OCI-LY3 (cell line): ENCODE measurements at regions not wholly inside any gene's neighbourhood (a gene's known extent, or its start where the extent isn't known, plus 50 kb on each side); places are given as distances from the start of the nearest gene placed in this dataset.

ENCODE experiments used
- H2AFZ ChIP-seq: fragments of 200-600, 300-600 bp; shearing (Covaris generic); 2 replicates; pipeline ENCODE4 v1.6.0; 2014; ENCODE audit warnings: antibody characterized with exemption, low read depth, low read length
- H3K27ac ChIP-seq: fragments of 200-600, 300-600 bp; sonication (generic); 2 replicates; pipeline ENCODE4 v1.5.1; 2014; ENCODE audit warnings: mild to moderate bottlenecking, low read length, moderate library complexity, mixed read lengths
- H3K27me3 ChIP-seq: fragments of 200-600, 300-600 bp; sonication (generic); 2 replicates; pipeline ENCODE4 v1.6.1; 2014; ENCODE audit warnings: low read depth, low read length, mixed read lengths
- H3K36me3 ChIP-seq: fragments of 200-600, 300-600 bp; sonication (generic); replicated peaks from 2 replicates; pipeline ENCODE3; 2014; ENCODE audit warnings: low read depth, low read length, mixed read lengths
- H3K4me1 ChIP-seq: fragments of 300-600, 200-600 bp; sonication (generic); 2 replicates; pipeline ENCODE4 v1.6.1; 2014; ENCODE audit warnings: low read length, mixed read lengths
- H3K4me2 ChIP-seq: fragments of 200-600, 300-600 bp; sonication (generic); 2 replicates; pipeline ENCODE4 v1.6.1; 2014; ENCODE audit warnings: low read length, mixed read lengths
- H3K4me3 ChIP-seq: fragments of 300-600, 200-600 bp; sonication (generic); 2 replicates; pipeline ENCODE4 v1.5.1; 2014; ENCODE audit warnings: antibody characterized with exemption, mild to moderate bottlenecking, low read length, moderate library complexity
- H3K79me2 ChIP-seq: fragments of 300-600, 200-600 bp; shearing (Covaris generic); 2 replicates; pipeline ENCODE4 v1.6.1; 2014; ENCODE audit warnings: mild to moderate bottlenecking, low read length, mixed read lengths
- H3K9ac ChIP-seq: fragments of 300-600, 200-600 bp; shearing (Covaris generic); 2 replicates; pipeline ENCODE4 v1.6.0; 2014; ENCODE audit warnings: mild to moderate bottlenecking, low read length, moderate library complexity
- H3K9me3 ChIP-seq: fragments of 200-600, 300-600 bp; shearing (Covaris generic); 2 replicates; pipeline ENCODE4 v1.6.1; 2014; ENCODE audit warnings: low read length, mixed read lengths; ENCODE audit not compliant: insufficient read depth
- H4K20me1 ChIP-seq: fragments of 200-600, 300-600 bp; sonication (generic); 2 replicates; pipeline ENCODE4 v1.6.1; 2016; ENCODE audit warnings: low read length, mixed read lengths; ENCODE audit not compliant: insufficient read depth
- EZH2phosphoT487 ChIP-seq: fragments of 200-600 bp; shearing (Covaris generic); IDR thresholded peaks from 2 replicates; pipeline ENCODE4 v1.6.1; 2018; ENCODE audit warnings: antibody characterized with exemption, mixed run types, low read depth
- TF ChIP-seq, protein P1 (sequence below): fragments of 200-600, 300-600 bp; sonication (generic); IDR thresholded peaks from 2 replicates; pipeline ENCODE4 v1.5.1; 2014; ENCODE audit warnings: antibody characterized with exemption, low read length, low read depth

DNA sequence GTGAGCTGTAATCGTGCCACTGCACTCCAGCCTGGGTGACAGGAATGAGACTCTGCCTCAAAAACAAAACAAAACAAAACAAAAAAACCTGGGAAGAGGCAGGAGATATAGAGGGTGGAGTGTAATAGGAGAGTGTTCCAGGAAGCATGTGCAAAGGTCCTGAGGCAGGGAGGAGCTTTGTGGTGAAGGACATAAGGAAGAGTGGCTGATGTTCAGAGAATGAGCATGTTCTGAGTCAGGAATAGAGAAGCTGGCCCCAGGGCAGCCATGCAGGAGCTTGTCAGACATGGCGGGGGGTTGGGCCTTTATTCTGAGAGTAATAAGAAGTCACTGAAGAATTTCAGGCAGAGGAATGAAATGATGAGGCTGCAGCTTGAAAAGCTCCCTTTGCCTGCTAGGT is 337.0 kb downstream of the CDH26 start:
- no peak for TF ChIP-seq EZH2phosphoT487
- TF ChIP-seq, protein P1, sequence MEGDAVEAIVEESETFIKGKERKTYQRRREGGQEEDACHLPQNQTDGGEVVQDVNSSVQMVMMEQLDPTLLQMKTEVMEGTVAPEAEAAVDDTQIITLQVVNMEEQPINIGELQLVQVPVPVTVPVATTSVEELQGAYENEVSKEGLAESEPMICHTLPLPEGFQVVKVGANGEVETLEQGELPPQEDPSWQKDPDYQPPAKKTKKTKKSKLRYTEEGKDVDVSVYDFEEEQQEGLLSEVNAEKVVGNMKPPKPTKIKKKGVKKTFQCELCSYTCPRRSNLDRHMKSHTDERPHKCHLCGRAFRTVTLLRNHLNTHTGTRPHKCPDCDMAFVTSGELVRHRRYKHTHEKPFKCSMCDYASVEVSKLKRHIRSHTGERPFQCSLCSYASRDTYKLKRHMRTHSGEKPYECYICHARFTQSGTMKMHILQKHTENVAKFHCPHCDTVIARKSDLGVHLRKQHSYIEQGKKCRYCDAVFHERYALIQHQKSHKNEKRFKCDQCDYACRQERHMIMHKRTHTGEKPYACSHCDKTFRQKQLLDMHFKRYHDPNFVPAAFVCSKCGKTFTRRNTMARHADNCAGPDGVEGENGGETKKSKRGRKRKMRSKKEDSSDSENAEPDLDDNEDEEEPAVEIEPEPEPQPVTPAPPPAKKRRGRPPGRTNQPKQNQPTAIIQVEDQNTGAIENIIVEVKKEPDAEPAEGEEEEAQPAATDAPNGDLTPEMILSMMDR = no peak
- Histone ChIP-seq H4K20me1 (no peaks in the 10 kb centered on the region; the same call in 1 of the 2 replicates), H3K9ac (no peak overlapping the region), H3K4me1 (no peaks in the 10 kb centered on the region; the same call in 1 of the 2 replicates), H3K9me3 (0 out of 2 replicates have a peak, but pooled peaks cover 18% of the 10 kb centered on the region), H3K79me2 (no peaks in the 10 kb centered on the region), H3K4me3 (no peak overlapping the region), H3K36me3 (no peaks in the 10 kb centered on the region), H3K4me2 (no peak overlapping the region), H3K27ac (no peak overlapping the region), H3K27me3 (no peaks in the 10 kb centered on the region), H2AFZ (no peak overlapping the region)

DNA sequence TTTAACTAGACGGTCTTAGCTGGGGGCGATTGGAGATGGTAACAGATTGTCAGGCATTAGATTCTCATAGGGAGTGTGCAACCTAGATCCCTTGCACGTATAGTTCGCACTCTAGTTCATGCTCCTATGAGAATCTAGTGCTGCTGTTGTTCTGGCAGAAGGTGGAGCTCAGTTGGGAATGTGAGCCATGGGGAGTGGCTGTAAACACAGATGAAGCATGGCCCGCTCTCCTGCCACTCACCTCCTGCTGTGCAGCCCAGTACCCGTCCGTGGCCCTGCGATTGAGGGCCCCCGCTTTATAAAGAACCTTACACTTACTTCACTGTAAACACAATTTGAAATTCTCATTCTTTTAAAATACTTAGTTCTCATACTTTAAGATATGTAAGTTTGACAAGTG is 339.4 kb downstream of the CDH26 start:
- Histone ChIP-seq H3K4me1 (no peaks in the 10 kb centered on the region), H2AFZ (no peak overlapping the region), H3K9ac (no peak overlapping the region), H3K4me3 (no peak overlapping the region), H3K9me3 (0 out of 2 replicates have a peak, but pooled peaks cover 5% of the 10 kb centered on the region), H3K27me3 (no peaks in the 10 kb centered on the region), H3K79me2 (no peaks in the 10 kb centered on the region), H3K27ac (no peak overlapping the region), H3K4me2 (no peak overlapping the region), H4K20me1 (no peaks in the 10 kb centered on the region; the same call in 1 of the 2 replicates), H3K36me3 (no peaks in the 10 kb centered on the region)
- TF ChIP-seq EZH2phosphoT487 = no peak
- TF ChIP-seq, protein P1 = no peak

DNA sequence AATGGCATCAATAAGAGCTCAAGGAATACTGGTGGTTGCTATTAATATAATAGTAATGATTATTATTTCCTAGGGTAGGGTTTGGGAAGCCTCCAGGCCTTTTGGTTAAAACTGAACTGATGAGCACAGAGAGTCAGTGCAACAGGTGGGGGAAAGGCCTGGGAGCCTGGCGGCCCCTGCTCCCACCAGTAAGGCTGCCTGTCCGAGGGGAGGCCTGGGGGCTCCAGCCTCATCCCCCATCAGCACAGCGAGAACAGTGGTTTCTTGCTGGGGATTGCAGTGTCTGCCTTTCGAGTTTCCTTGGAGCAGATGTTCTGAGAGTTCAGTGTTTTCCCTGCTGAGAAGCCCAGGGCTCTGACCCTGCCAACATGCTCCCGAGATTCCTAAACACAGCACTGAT is 340.4 kb downstream of the CDH26 start:
- Histone ChIP-seq H3K9ac (no peak overlapping the region), H4K20me1 (no peaks in the 10 kb centered on the region; the same call in 1 of the 2 replicates), H3K27ac (no peak overlapping the region), H3K4me3 (no peak overlapping the region), H2AFZ (no peak overlapping the region), H3K27me3 (no peaks in the 10 kb centered on the region), H3K4me1 (no peaks in the 10 kb centered on the region), H3K36me3 (no peaks in the 10 kb centered on the region), H3K79me2 (no peaks in the 10 kb centered on the region), H3K9me3 (0 out of 2 replicates have a peak, but pooled peaks cover under 1% of the 10 kb centered on the region), H3K4me2 (no peak overlapping the region)
- TF ChIP-seq, protein P1 = no peak
- no peak for TF ChIP-seq EZH2phosphoT487

DNA sequence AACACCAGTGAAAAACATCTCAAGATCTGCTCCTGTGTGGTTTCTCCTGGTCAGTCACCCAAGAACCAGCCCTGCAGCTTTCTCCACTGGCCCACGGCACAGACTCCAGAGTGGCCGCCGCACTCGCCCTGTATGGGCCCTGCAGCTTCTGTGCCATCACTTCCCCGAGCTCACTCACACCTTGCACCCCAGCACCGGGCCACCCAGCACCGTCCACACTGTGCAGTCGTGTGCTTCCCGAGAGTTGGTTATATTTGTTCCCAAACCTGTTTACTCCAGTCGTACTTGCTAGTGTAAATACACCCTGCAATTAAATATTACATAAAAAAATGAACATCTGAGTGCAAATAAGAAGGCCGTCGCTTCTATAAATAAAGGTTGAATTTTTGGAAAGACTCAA is 341.7 kb downstream of the CDH26 start:
- no peaks in the 10 kb centered on the region for H3K79me2 ChIP-seq
- H3K4me2 ChIP-seq = no peak overlapping the region
- no peaks in the 10 kb centered on the region for H3K9me3 ChIP-seq
- no peak overlapping the region for H3K9ac ChIP-seq
- TF ChIP-seq, protein P1 = no peak
- no peak for TF ChIP-seq EZH2phosphoT487
- H3K4me1 ChIP-seq = no peaks in the 10 kb centered on the region
- H3K36me3 ChIP-seq = no peaks in the 10 kb centered on the region
- H3K4me3 ChIP-seq = no peak overlapping the region
- no peaks in the 10 kb centered on the region for H3K27me3 ChIP-seq
- no peaks in the 10 kb centered on the region; the same call in 1 of the 2 replicates for H4K20me1 ChIP-seq
- no peak overlapping the region for H2AFZ ChIP-seq
- H3K27ac ChIP-seq = no peak overlapping the region
